ENCODE measurements at regions not wholly inside any gene's neighbourhood (a gene's known extent, or its start where the extent isn't known, plus 50 kb on each side); places are given as distances from the start of the nearest gene placed in this dataset.

DNA sequence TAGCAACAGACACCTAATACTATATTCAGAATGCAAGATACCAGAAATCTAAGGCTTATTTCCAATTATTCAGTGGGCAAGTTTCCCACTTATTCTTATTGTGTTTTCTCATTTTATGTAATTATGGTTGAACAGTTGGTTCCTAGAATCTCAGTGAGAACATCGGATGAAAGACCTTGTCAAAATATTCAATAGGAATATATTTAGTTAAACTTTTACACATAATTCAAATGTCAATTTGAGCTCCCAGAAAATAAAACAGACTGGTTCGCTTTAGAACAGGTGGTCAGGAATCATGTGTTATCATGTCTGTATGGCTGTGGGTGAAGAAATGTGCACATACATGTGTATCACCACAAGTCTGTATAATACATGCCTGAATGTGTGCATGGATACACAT is 447.8 kb downstream of the MED10 start:
- DNase-seq: no peak

DNA sequence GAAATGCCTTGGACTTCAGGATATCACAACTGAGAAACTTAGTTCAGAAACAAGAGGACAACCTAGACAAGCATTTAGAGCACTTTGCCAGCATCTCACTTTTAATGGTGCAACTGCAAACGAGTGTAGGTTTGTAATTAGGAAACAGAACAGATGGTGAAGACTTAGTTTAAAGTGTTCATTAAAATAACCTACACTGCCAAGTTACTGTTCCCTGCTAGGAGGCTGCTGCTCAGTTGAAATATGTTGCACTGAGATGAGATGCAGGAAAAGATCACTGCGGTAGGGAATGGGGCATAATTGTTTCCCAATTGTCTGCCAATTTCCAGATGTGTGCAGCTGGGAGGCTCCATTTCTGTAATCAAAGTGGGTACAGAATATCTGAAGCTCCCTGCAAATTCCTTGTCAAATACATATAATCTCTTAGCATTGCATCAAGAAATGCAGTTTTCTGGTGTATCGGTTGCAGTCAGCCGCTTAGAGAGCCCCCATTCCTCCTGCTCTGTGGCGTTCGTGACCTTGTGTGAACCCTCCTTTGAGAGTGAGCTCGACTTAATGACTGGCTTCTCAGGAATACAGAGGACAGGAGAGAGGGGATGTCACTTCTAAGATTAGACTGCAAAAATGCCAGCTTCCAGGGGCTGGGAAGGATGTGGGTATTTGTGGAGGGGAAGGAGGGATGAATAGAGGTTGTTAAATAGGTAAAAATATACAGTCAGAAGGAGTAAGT is 448.9 kb downstream of the MED10 start:
- no peak for DNase-seq

DNA sequence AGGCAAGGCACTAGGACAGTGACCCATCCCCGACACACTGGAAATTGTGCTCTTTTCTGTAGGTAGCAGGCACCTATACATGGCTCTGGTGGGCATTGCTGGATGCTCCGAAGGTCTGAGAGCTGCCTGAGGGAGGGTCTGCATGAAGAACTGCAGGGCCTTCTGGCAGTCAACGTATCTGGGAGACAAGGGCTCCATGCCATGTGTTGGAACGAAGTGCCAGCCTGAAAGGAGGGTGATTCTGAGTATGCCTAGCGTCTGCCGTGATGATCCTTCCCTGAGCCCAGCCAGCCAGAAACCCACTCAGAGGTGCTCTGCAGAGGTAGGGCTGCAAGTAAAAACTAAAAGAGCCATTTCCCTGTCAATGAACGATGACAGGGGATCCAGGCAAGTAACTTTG is 453.2 kb downstream of the MED10 start:
- DNase-seq: no peak

DNA sequence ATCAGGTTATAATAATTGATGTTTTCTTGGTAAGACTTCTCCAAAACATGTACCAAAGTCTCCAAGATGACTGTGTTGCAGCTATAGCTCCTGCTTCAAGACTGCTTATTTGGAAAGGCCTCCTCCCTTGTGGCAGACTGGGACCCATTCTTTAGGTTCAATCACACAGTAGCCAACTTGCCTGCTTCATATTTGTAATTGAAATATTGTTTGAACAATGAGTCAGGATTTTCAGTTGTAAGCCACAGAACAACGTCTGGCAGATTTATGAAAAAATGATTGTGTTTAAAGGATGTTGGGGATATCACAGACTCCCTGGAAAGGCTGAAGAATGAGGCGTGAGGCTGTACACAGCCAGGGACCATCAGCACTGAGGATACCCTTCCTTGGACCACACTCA is 458.9 kb downstream of the MED10 start:
- no peak for DNase-seq

DNA sequence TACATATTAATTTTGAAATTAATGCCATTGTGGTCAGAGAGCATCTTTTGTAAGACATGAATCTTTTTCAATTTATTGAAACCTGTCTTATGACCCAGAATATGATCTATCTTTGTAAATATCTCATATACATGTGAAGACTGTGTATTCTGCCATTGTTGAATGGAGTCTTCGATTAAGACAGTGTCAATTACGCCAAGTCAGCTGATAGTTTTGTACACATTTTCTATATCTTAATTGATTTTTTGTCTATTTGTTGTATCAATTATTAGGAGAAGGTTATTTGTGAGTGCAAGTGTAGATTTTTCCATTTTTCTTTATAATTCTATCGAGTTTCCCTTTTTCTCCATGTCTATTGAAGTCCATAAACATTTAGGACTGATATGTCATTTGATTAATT is 471.6 kb downstream of the MED10 start:
- no peak for DNase-seq

DNA sequence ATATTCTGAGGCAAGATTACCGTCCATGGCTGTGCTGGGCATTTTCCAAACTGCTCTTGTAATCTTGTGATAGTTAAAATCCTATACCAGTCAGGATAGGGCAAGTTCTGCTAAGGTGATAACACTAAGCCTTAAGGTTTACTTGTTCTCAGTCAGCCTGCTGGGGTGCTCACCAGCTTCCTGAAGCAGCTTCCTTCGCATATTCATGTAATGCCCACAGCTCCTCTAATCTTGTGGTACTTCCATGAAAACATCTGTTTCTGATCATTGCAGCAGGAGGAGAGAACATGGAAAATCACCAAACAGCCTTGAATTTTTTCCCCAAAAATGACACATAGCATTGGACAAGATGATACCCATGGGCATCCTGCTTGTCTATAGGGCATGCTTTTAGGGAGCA is 473.2 kb downstream of the MED10 start:
- DNase-seq: no peak

DNA sequence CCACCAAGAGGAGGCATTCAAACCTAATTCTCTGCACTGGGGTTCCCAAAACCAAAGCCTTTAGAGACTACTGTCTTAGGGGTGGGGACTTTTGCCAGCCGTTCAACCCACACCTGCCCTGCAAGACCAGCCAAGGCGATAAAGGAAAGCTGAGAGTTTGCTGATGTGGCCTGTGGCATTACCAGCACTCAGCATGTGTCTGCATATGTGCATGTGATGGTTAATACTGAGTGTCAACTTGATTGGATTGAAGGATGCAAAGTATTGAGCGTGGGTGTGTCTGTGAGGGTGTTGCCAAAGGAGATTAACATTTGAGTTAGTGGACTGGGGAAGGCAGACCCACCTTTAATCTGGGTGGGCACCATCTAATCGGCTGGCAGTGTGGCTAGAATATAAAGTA is 474.2 kb downstream of the MED10 start:
- no peak for DNase-seq

DNA sequence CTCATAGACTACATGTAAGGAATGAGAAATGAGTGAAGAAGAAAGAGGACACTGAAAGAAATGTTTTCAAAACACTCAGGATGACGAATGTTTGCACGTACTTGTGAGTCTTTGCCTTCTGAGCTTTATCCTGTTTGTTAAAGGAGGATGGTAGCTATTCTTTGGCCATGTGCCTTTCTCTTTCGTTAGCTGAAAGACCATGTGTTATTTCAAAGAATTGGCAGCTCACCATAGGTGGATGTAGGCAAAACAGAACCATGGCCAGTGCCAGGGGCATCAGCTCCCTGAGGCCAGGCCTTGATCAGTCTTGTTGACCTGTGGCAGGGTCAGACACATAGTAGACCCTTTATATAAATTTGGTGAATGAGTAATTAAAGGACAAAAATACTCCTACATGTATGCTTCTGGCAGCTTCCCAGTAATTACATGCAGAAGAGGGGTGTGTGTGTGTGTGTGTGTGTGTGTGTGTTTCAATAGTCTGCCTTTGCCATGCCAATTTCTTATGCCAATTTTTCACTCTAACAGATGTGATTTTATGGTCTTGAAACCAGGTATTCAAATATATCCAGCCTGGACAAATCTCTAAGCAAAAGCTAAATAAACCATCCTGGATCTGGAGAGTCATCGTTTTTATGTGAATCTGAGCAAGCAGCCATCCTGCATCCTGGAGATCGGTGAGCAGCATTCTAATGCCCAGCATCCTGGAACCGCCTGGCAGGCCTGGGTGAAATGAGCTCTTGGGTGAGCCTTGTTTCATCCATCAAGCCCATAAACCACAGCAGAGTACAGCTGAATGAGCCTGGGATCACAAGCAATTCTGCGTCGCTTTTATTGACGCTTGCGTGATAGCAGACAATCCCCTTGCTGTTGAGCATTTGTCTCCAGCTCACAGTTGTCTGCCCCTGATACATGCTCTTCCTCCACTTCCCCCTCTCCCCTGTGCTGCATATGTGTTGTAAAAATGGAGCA is 475.4 kb downstream of the MED10 start:
- no peak for DNase-seq

DNA sequence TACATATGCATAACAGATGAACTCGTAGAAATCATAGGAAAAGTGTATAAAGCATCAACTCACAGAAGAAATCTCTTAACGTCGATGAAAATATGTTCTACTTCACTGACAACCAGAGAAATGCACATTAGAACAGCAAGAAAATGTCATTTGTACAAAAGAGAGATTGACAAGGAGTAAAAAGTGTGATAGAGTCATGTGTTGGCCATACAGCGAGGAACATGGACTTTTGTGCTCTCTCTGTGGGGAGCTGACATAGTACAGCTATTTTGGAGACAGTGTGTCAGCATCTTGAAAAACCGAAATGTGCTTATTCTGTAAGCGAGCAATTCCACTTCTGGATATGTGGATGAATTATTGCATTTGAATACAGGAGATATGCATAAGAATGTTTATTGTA is 477.9 kb downstream of the ICE1 start:
- DNase-seq: no peak

DNA sequence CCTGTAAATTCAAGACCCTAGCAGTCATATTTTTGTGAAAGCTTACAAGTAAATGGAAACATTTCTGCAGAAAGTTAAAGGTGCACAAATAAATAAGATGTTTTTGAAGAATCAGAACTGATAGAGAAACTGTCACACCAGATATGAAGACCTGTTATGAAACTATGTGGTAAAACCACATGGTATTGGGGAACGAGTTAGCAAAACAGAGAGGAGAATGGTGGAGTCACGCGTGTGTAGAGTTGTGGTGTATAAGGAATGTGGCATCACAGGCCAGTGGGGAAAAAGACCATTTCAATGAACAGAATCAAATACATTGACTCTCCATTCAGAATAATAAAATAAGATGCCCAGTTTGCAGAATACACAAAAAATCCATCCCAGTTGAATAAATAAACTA is 477.2 kb downstream of the ICE1 start:
- no peak for DNase-seq

DNA sequence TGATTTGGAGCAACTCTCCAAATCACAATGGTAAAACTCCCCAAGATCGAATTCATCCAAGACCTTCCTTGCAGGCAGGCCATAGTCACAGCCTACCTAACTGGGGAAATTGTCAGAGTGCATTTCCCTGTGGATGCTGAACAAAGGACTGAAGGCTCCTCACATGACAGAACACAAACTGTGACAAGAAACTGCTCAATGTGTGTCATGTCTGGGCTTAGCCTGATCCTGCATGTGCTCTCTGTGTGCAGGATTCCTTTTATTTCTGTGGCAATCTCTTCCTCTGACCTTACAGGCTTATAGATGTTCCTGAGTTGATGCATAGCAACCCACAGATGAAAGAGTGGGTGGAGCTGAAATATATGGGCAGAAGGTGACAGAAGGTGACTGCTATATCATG is 465.8 kb downstream of the ICE1 start:
- DNase-seq: no peak

DNA sequence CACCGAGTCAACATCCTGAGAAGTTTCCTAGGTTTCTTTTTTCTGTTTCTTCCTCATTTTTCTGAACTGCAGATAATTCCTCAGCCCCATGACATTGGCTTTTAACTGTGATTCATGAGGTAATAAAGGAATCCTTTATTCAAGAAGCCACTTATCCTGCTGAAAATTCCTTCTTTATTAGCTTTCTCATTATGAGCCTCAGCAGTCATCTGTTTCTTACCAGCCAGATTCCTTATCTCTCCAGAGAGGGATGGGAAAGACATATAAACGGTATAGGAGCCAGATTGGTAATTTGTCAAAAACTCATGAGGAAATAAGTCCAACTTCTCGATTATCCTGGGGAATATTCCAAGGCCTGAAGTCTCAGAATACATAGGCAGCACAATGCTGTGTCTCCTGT is 465.4 kb downstream of the ICE1 start:
- DNase-seq: no peak

DNA sequence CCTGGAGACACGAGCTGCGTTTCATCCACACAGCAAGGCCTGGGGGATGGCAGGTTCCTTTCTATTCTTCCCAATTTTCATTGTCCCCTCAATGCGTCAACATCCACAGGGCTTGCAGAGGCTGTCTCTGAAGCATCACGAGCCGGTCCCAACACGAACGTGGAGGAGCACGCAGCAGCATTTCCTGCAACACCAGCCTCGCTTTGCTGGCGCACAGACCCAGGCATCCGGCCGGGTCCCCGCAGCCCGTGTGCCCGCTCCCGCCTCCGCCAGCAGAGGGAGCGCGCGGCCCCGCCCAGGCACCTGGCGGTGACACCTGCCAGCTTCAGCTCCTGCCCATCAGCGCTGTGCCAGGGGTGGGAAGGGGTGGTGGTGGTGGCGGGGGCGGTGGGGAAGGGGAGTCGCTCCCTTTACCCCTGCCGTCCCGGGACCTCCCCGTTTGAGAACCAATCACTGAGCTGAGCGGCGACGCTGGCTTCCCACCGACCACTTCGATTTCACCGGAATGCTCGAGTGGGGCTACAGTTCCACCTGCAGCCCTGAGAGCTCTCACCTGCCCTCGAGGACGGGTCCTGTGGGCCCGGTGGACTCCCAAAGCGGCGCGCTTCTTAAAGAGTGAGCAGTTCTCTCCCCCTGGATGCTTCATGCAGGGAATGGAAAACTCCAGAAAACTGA is 464.5 kb downstream of the ICE1 start:
- DNase-seq: no peak

DNA sequence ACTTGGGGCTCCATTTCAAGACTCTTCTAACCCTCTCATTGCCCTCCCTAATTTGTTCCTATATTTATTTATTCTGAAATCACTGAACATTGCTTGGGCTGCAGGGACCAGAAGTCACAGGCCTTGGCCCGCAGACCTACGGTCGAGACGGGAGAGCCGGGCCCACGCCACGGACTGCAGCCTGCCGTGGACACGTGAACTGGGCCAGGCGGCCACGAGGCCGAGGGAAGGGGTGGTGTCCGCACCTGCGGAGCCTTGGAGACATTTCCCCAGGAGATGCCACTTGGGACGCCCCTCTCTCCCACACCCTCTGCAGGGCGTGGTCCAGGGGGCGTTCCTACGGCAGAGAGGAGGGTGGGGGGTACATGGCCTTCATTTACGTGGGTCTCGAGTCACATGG is 463.9 kb downstream of the ICE1 start:
- no peak for DNase-seq

DNA sequence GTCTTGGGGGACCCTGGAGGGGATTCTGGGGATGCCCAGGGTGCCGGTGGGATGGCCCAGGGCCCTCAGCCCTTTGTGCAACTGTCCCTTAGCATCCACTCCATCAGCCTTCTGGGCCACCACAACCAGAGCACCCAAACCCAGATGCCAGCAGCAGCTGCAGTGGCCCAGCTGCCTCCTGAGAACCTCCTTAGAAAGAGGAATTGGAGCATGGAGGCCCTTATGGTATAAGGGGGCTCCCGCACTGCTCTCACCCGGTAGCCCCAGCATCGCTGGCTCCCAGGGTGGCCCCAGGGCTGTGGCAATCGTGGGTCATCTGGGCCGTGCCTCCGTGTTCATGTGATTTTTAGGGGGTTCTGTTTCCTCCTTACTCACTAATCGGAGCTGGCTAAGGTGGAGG is 463.3 kb downstream of the ICE1 start:
- DNase-seq: no peak

DNA sequence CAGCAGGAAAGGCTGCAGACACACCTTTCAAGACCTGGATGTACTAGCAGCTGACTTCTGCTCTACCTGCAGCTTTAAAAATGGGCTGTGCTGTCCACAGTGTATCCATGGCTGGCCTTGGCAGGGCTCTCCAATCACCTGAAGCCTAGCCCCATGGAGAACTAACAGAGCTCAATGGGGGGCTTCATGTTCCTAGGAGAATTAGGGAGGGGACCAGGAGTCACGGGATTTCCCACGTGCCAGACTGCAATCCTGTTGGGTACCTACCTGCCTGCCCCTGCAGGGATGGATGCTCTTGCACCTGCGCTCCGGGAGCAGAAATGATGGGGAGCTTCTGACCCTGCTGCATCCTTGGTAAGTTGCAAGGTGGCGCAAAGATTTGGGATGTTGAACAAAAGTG is 462.1 kb downstream of the ICE1 start:
- no peak for DNase-seq

DNA sequence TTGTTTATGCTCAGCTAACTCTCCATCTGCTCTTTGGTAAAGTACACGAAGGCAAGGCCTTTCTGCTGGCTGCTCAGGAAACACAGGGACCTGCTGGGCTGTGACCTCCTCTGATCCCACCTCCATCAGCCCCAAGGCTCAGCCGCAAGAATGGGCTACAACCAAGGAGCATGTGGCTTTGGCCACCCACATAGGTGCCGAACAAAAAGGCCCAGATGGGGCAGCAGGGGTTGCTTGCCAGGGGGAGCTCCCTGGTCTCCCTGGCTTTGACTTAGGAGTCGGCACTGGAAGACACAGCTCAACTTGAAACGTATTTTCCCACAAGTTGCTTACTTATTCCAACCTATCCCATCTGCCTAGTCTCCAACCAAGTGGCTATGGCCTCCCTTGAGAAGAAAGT is 461.1 kb downstream of the ICE1 start:
- DNase-seq: no peak

DNA sequence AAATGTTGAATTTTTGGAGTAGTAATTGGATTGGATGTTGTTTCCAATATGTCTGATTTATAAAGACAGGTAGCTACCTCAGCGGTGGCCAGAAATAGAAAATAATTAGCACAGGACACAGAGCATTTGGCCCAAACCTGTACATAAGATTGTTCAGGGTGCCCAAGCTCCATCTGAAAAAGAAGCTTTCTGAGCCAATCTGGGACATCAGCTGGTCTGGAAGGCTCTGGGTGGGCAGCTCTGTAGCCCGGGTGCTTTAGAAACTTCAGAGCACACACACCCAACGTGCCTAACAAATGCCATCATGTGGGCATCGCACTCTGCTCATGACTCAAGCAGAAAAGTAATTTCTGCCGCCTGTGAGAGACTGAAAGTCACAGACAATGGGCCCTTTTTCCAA is 460.7 kb downstream of the ICE1 start:
- DNase-seq: no peak

DNA sequence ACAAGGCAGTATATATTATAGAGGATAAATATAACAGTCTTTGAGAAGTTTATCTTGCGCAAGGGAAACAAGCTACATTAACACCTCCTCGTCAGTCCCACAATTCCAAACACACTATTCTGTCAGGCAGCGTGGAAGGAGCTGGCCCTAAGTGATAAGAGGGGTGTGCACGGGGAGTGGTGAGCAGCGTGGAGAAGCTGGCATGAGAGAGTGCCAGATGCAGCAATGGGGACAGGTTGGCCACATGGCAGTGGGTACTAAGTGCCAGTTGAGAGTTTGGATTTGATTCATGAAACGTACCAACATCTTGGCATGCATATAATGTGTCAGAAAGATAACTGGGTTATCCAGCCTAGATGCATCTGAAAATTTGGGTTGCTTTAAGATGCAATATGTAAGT is 460.2 kb downstream of the ICE1 start:
- no peak for DNase-seq

DNA sequence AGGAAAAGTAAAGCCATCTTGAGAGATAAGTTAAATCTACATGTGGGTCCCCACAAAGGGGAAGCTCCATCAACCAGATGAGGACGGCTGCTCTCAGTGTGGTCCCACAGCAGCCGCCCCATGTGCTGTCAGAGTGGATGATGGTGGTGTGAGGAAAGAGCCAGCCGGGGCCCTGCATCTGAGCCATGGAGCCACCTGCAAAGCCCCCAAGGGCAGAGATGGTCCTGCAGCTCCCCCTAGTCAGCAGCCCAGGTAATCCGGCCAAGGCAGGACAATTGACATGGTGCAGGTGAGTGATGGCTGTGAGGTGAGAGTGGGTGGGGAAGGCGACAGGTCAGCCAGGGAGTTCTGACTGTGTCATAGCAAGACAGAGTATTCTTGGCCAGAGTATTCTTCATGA is 458.8 kb downstream of the ICE1 start:
- no peak for DNase-seq

DNA sequence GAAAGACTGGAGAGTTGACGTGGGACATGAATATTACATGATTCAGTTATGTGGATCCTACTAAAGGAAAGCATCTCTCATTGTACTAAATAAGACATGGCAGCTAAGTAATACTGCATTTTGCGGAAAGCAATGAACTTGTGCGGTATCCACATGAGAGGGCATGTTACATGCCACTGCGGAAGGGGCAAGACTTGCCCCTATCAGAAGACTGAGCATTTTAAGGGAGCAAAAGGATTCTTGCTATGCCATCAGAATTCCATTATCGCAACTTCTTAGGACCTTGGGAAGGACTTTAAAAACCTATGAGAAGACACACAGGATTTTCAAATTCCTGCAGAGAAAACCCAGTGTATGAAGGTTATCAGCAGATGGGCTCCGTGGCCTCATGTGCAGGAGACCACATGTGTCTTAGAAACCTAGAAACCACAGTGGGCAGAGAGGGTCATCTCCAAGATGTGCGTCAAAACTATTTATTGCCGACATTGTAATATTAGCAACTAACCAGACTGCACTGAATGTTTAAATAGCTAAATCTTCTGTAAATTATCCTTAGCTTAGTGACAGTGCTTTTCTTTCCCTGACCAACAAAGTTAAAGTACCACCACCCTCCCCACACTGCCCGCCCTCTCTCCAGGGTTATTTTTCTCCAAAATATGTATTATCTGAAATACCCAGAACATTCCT is 457.7 kb downstream of the ICE1 start:
- DNase-seq: no peak

DNA sequence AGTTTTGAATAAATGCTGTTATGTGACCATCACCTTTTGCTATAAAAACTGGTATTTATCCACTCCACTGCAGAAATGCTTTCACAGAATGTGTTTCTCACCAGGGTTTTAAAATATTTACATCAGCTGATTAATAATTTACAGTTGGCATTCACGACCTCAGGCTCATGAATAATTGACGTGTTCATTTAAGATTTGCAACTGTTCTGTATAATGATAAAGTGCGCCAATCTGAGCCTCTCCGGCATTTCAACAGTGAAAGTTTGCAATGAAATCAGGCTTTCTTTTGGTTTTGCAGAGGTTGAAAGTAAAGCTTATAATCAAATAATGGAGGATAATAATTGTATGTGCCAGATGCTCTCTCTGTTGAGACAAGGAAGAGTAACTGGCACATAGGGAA is 434.9 kb downstream of the ICE1 start:
- no peak for DNase-seq

DNA sequence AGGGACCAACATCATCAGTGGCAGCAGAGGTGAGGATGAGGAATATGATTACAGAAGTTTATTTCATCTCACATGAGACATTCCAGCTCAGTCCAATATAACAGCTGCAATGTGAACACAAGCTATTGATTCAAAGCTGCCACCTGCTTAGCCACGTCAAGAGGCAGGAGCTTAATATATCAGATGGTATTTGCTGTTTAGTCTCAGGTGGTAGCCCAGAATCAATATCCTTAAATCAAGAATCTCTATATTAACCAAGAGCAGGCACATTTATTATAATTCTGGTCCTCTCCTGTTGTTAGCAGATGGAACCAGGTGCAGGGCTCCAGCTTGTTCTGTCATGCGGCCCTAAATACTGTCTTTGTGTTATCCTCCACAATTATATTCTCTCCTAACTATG is 431.6 kb downstream of the ICE1 start:
- DNase-seq: no peak

Data from OCI-M1 (cell line).